Smooth muscle cell (in vitro differentiated cells): ENCODE measurements at regions not wholly inside any gene's neighbourhood (a gene's known extent, or its start where the extent isn't known, plus 50 kb on each side); places are given as distances from the start of the nearest gene placed in this dataset.

Experiments used
- DNase-seq: peaks from one replicate; lab custom pipeline; 2025; ENCODE audit not compliant: unreplicated experiment; lab: John Stamatoyannopoulos, UW
- H2AFZ ChIP-seq: fragments of 200-600 bp; sonication (generic); 2 replicates; pipeline ENCODE4 v1.6.0; 2016; ENCODE audit warnings: antibody characterized with exemption, low read depth, mild to moderate bottlenecking
- H3F3A ChIP-seq: fragments of 200-600 bp; sonication (generic); 2 replicates; pipeline ENCODE4 v1.6.0; 2017; ENCODE audit warnings: antibody characterized with exemption, low read depth
- H3K27ac ChIP-seq: fragments of 200-600 bp; sonication (generic); 2 replicates; pipeline ENCODE4 v1.5.1; 2016; ENCODE audit warnings: low read depth, mild to moderate bottlenecking
- H3K27me3 ChIP-seq: fragments of 200-600 bp; sonication (generic); 2 replicates; pipeline ENCODE4 v1.6.1; 2016; ENCODE audit warnings: low read depth, mild to moderate bottlenecking
- H3K36me3 ChIP-seq: fragments of 200-600 bp; sonication (generic); 2 replicates; pipeline ENCODE4 v1.5.1; 2016; ENCODE audit warnings: low read depth
- H3K4me1 ChIP-seq: fragments of 200-600 bp; sonication (generic); 2 replicates; pipeline ENCODE4 v1.5.1; 2016; ENCODE audit warnings: low read depth
- H3K4me2 ChIP-seq: fragments of 200-600 bp; sonication (generic); 2 replicates; pipeline ENCODE4 v1.6.0; 2016; ENCODE audit warnings: mild to moderate bottlenecking
- H3K4me3 ChIP-seq: fragments of 200-600 bp; sonication (generic); 2 replicates; pipeline ENCODE4 v1.5.1; 2016; ENCODE audit warnings: mild to moderate bottlenecking
- H3K79me2 ChIP-seq: fragments of 200-600 bp; sonication (generic); 2 replicates; pipeline ENCODE4 v1.6.0; 2016; ENCODE audit warnings: low read depth, mild to moderate bottlenecking
- H3K9ac ChIP-seq: fragments of 200-600 bp; sonication (generic); 2 replicates; pipeline ENCODE4 v1.6.0; 2016; ENCODE audit warnings: low read depth
- H3K9me3 ChIP-seq: fragments of 200-600 bp; sonication (generic); replicated peaks from 2 replicates; pipeline ENCODE4 v1.5.1; 2016; ENCODE audit warnings: low read depth
- H4K20me1 ChIP-seq: fragments of 200-600 bp; sonication (generic); 2 replicates; pipeline ENCODE4 v1.6.0; 2016; ENCODE audit warnings: low read depth
- CTCF ChIP-seq: fragments of 200-600 bp; sonication (generic); IDR thresholded peaks from 2 replicates; pipeline ENCODE4 v1.5.1; 2017; ENCODE audit warnings: borderline replicate concordance, mild to moderate bottlenecking, antibody characterized with exemption; ENCODE audit not compliant: insufficient read depth, poor library complexity, severe bottlenecking
- WGBS: methylation state at CpG from one replicate; pipeline ENCODE4 v1.1.7; 2016; ENCODE audit warnings: low lambda C conversion rate; 5-methylcytosine and 5-hydroxymethylcytosine counted together

GRCh38 chr5:31122998-31123951, 70.2 kb upstream of the CDH6 start:
- H2AFZ ChIP-seq: peak overlapping the region; percentile 40
- H4K20me1 ChIP-seq: no peaks in the 10 kb centered on the region
- no peaks in the 10 kb centered on the region for H3K9me3 ChIP-seq
- H3K4me3 ChIP-seq: no peak overlapping the region
- peak overlapping the region; percentile 70 for H3K27ac ChIP-seq
- H3K79me2 ChIP-seq: no peaks in the 10 kb centered on the region
- no peaks in the 10 kb centered on the region for H3K36me3 ChIP-seq
- peaks cover 27% of the 10 kb centered on the region for H3K4me1 ChIP-seq
- H3F3A ChIP-seq: no peaks in the 10 kb centered on the region
- H3K27me3 ChIP-seq: no peaks in the 10 kb centered on the region
- DNase-seq: no peak
- 56% methylated on average over 4 of the region's 4 CpGs for WGBS
- no peak for TF ChIP-seq CTCF
- H3K9ac ChIP-seq: no peak overlapping the region
- H3K4me2 ChIP-seq: peak overlapping the region; percentile 29

GRCh38 chr5:31121224-31121623, 72.3 kb upstream of the CDH6 start:
- Histone ChIP-seq H3F3A (no peaks in the 10 kb centered on the region), H3K4me1 (peaks cover 27% of the 10 kb centered on the region), H4K20me1 (no peaks in the 10 kb centered on the region), H3K27ac (no peak overlapping the region), H3K27me3 (no peaks in the 10 kb centered on the region), H3K79me2 (no peaks in the 10 kb centered on the region), H3K4me3 (no peak overlapping the region), H2AFZ (no peak overlapping the region), H3K9me3 (no peaks in the 10 kb centered on the region), H3K4me2 (no peak overlapping the region), H3K36me3 (no peaks in the 10 kb centered on the region), H3K9ac (no peak overlapping the region)
- TF ChIP-seq CTCF: no peak
- WGBS: 95% methylated on average over 2 of the region's 2 CpGs
- DNase-seq: no peak

DNA sequence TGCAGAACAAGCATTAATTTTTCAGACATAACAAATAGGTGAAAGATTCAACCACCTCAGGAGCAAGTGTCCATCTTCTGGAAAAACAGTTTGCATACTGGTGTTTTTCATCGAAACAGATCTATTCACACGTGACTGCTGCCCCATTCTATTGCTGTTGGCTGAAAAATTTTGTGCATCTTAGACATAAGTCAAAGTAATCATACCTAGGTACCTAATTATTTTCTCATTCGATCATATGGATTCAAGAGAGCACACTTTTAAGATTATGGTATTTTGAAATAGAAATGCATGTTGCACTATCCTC, 72.9 kb upstream of the CDH6 start:
- Histone ChIP-seq H3K36me3 (no peaks in the 10 kb centered on the region), H3K9ac (no peak overlapping the region), H4K20me1 (no peaks in the 10 kb centered on the region), H3K9me3 (no peaks in the 10 kb centered on the region), H3F3A (no peaks in the 10 kb centered on the region), H3K27ac (no peak overlapping the region), H3K4me2 (no peak overlapping the region), H3K4me3 (no peak overlapping the region), H3K4me1 (peaks cover 27% of the 10 kb centered on the region), H3K27me3 (no peaks in the 10 kb centered on the region), H2AFZ (no peak overlapping the region), H3K79me2 (no peaks in the 10 kb centered on the region)
- WGBS: 95% methylated on average over 3 of the region's 3 CpGs
- TF ChIP-seq CTCF: no peak
- DNase-seq: no peak
